ENCODE measurements at regions not wholly inside any gene's neighbourhood (a gene's known extent, or its start where the extent isn't known, plus 50 kb on each side); places are given as distances from the start of the nearest gene placed in this dataset.

GRCh38 chr2:128791985-128792320, 473.3 kb upstream of the HS6ST1 start:
- DNase-seq (ENCODE audit: low read depth): no peak

DNA sequence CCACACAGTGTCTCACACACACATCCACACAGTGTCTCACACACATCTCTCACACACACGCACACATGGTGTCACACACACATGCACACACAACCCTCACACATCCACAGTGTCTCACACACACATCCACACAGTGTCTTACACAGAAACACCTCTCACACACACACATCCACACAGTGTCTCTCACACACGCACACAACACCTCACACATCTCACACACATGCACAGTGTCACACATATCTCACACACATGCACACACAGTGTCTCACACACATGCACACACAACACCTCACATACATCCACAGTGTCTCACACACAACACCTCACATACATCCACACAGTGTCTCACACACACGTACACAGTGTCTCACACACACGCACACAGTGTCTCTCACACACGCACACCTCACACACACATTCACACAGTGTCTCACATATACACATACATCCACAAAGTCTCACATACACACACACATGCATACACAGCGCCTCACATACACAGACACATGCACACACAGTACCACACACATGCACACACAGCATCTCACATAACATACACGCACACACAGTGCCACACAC, 473.9 kb upstream of the HS6ST1 start:
- no peak for DNase-seq (ENCODE audit: low read depth)

GRCh38 chr2:128793404-128793803, 474.7 kb upstream of the HS6ST1 start:
- DNase-seq (ENCODE audit: low read depth): no peak

DNA sequence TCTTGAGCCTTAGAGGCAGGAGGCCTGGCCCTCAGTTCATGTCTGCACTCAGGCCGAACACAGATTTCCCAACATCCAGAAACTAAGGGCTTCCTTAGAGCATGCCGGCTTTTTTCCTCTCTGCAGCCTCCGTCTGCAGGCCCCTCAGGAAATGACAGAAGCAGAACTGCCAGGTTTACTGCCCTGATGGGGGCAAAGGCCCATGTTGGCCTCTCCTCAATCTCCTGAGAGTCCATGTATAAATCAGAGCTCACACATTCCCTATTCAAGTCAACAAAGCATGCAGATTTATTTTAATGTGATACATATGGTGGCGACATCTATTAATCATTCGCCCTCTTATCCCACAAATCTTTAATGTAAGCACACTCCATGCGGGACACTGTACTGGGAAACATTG, 475.6 kb upstream of the HS6ST1 start:
- no peak for DNase-seq (ENCODE audit: low read depth)

GRCh38 chr2:128796321-128796720, 477.7 kb upstream of the HS6ST1 start:
- no peak for DNase-seq (ENCODE audit: low read depth)

GRCh38 chr2:128797092-128797491, 478.4 kb upstream of the HS6ST1 start:
- DNase-seq (ENCODE audit: low read depth): no peak

DNA sequence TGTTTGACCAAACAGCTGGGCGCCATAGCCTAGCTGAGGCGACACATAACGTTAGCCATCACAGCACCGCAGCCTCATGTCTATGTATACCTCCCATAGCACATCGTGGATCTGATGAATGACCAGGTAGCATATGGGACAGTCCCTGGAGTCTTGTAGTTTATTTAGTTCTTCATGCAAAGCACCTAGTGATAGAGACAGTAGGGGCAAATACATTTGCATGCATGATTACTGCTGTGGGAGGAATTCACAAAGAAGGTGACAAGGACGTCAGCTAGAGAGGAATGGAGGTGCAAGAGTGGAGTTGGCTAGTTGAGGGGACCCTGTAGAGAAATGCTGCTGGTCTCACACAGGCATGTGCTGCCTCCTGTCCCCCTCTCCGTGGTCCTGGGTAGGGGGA, 478.9 kb upstream of the HS6ST1 start:
- no peak for DNase-seq (ENCODE audit: low read depth)

DNA sequence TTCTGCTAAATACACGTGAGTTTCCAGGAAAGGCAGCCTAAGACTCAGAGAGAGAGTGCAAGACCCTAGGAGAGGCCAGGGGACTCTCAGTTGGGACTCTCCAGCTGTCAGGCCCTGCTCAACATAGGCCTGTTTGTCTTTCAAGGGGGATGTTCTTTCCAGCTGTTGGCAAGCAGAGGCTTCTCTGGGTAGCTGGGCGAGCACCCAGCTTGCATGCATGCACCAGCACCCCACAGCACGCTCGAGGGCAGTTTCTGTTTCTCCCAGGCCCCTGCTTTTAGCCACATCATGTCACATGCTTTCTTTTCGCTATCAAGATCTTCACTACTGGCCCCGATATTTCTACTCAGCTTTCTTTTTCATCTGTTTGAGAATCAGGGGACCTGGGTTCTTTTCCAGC, 479.3 kb upstream of the HS6ST1 start:
- no peak for DNase-seq (ENCODE audit: low read depth)

DNA sequence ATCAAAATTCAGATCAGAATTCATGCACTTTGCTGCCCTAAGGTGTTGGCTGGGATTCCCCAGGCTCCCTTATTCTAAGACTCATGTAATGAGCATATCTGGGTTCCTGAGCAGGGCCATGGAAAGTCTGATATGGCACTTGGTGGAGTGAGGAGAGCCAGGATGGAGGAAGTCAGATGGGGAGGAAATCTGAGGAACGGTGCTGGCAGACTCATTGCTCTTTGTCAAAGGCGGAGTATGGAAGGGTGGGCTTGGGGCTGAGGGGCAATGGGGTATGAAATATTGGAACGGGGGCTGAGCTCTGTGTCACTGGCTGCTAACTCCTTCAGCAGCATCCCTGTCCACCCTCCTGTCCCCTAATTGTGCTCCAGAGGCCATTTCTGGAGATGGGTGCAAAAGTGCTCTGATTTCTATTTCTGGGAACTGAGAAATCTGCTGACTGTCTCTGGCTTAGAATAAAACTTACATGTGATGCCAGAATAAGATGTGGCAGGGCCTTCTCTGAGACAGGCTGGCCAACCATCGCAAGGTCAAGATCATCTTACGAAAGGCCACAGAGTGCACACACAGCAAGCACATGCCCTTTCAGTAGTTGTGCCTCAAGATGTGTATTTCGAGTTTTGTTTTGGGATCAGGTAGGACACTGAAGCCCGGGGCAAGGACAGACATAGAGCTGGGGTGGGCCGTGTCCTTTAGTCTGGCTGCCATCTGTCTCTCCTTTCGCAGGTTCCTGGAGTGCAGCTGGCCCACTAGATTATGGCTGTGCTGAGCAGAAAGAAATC, 480.0 kb upstream of the HS6ST1 start:
- no peak for DNase-seq (ENCODE audit: low read depth)

GRCh38 chr2:128799284-128799552, 480.6 kb upstream of the HS6ST1 start:
- no peak for DNase-seq (ENCODE audit: low read depth)

DNA sequence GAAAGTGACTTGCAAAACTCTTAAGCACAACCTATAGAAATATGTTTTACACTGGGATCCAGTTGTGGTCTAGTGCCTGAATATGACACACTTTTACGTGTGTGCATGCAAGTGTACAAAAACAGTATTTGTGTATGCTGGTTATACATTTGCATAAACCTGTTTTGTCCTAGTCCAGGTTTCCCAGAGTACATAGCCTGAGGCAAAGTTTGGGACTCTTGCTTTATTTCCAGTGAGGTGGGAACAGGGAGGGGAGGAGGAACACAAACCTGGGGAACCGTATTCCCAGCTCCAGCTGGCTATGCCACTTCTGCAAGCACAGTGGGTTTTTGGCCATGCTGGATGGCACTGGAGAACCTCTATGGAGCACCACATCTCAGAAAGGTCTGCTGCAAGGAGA, 481.1 kb upstream of the HS6ST1 start:
- DNase-seq (ENCODE audit: low read depth): no peak

- no peak for DNase-seq (ENCODE audit: low read depth)
Measured at GRCh38 chr2:128801576-128801975, 482.9 kb upstream of the HS6ST1 start.

DNA sequence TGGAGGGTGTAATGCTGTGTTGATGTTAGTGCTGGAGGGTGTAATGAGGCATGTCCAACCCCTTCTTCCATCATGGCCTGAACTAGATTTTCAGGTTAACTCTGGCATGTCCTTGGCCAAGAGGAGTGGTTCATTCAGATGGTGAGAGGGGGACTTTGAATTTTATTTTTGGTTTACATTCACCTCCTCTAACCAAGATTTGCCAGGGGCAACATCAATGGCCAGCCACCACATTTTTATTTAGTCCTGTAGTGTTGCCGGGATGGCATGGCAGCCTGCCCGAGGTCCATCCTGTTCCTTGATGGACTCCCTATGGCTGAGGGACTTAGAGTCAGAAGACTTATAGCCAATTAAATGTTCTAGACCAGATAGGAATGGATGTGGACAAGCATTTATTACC, 484.6 kb upstream of the HS6ST1 start:
- DNase-seq (ENCODE audit: low read depth): no peak

DNA sequence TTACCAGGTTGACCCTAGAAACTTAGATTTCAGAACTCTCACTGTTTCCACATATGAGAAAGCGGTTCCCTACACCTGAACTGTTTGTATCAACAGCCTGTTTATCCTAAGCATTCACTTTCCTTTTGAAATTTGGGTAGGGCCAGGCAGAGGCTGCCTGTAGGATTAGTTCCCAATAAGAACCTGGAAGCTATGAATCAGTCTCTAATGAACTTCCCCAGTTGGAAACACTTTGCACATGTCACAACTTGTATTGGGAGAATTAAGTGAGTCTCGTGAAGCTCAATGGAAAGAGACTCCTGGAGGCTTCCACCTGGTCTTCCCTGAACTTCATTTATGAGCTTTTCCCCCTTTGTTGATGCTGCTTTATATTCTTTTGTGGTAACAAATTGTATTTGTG, 486.6 kb upstream of the HS6ST1 start:
- DNase-seq (ENCODE audit: low read depth): no peak

- DNase-seq (ENCODE audit: low read depth): no peak
Measured at GRCh38 chr2:128805918-128806317, 487.2 kb upstream of the HS6ST1 start.

- DNase-seq (ENCODE audit: low read depth): no peak
Measured at GRCh38 chr2:128807317-128807716, 488.6 kb upstream of the HS6ST1 start.

DNA sequence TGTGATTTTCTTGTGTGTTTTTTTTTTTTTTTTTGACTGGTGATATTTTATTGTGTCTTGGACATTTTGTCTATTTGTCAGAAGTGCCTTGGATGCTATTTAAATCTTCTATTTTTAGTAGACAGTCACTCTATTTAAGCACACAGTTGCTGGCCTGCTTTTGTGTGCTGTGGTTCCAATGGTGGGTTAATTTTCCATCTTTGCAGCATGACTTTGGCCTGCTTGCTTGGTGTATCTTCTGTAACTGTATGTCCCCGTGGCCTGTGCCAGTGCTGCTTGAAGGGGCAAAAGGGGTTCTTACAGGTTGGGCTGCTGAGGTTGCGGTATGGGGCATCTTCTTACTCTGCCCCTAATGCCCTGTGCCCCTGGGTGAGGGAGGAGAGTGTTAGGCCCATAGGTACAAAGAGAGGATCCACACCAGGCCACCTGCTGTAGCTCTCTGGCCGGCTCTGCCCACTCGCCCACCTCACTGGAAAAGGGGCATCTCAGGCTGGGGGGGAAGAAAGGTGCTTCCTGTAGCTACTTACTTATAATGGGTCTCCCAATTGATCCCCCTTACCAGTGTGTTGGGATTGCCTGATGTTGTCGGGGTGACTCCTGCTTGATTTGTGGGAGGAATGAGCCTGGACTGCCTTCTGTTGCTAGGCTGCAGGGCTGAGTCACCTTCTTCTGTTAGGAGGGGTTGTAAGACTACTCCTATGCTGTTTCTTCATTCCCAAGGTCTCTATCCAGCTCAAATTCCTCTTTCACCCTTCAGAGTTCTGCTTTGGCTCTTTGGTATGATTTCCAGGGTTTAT, 490.0 kb upstream of the HS6ST1 start:
- DNase-seq (ENCODE audit: low read depth): no peak

GRCh38 chr2:128809259-128809636, 490.6 kb upstream of the HS6ST1 start:
- DNase-seq (ENCODE audit: low read depth): no peak

DNA sequence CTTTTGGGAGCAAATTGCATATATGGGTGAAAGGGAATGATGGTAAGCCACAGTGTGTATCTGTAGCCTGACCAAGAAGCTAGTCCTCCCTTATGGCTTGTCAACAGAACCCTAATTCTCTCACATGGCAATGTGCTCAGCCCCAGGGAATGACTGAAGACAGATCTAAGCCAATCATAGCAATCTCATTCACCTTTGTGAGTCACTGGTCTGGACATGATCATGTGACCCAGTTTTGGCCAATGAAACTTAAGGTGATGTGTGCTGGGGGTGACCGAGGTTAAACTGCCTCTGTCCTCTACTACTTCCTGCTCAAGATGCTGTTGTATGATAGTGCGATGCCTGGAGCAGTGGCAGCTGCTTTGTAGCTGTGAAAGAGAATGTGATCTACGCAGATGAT, 491.2 kb upstream of the HS6ST1 start:
- DNase-seq (ENCODE audit: low read depth): no peak

- no peak for DNase-seq (ENCODE audit: low read depth)
Measured at GRCh38 chr2:128812183-128812940, 493.7 kb upstream of the HS6ST1 start.

GRCh38 chr2:128813352-128814034, 494.8 kb upstream of the HS6ST1 start:
- DNase-seq (ENCODE audit: low read depth): no peak

- DNase-seq (ENCODE audit: low read depth): no peak
Measured at GRCh38 chr2:128815248-128815647, 496.6 kb upstream of the HS6ST1 start.
